GM23338 (cell line): ENCODE measurements at regions not wholly inside any gene's neighbourhood (a gene's known extent, or its start where the extent isn't known, plus 50 kb on each side); places are given as distances from the start of the nearest gene placed in this dataset.

Source experiments
- ATAC-seq: fragments of 200-7000 bp; cut with Tn5 transposase; 3 replicates; pipeline ENCODE4 v1.9.1; 2020
- DNase-seq: peaks from one replicate; pipeline ENCODE4 v3.0.0-alpha.2; 2015; ENCODE audit warnings: low spot score
- H2AFZ ChIP-seq: fragments of 200-600 bp; sonication (generic); 2 replicates; pipeline ENCODE4 v1.8.0; 2016; ENCODE audit warnings: antibody characterized with exemption, mild to moderate bottlenecking, moderate library complexity
- H3F3A ChIP-seq: fragments of 200-600 bp; sonication (generic); replicated peaks from 2 replicates; pipeline ENCODE4 v1.8.0; 2017; ENCODE audit warnings: antibody characterized with exemption, mixed run types, low read depth
- H3K27ac ChIP-seq: fragments of 200-600 bp; sonication (generic); 2 replicates; pipeline ENCODE4 v1.6.1; 2016; ENCODE audit warnings: low read depth
- H3K27me3 ChIP-seq: fragments of 200-600 bp; sonication (generic); 2 replicates; pipeline ENCODE4 v1.8.0; 2016; ENCODE audit warnings: mild to moderate bottlenecking, mixed run types, moderate library complexity; ENCODE audit not compliant: insufficient read depth
- H3K36me3 ChIP-seq: fragments of 200-600 bp; sonication (generic); 2 replicates; pipeline ENCODE4 v1.8.0; 2016; ENCODE audit warnings: mild to moderate bottlenecking; ENCODE audit not compliant: insufficient read depth
- H3K4me1 ChIP-seq: fragments of 200-600 bp; sonication (generic); 2 replicates; pipeline ENCODE4 v1.8.0; 2016; ENCODE audit warnings: mild to moderate bottlenecking, moderate library complexity; ENCODE audit not compliant: insufficient read depth
- H3K4me2 ChIP-seq: fragments of 200-600 bp; sonication (generic); 2 replicates; pipeline ENCODE4 v1.7.1; 2017; ENCODE audit warnings: mixed run types
- H3K4me3 ChIP-seq: fragments of 200-600 bp; sonication (generic); 2 replicates; pipeline ENCODE4 v1.6.1; 2016; ENCODE audit warnings: mixed run types
- H3K79me2 ChIP-seq: fragments of 200-600 bp; sonication (generic); replicated peaks from 2 replicates; pipeline ENCODE4 v1.8.0; 2017; ENCODE audit warnings: mild to moderate bottlenecking; ENCODE audit not compliant: insufficient read depth
- H3K9me2 ChIP-seq: fragments of 200-600 bp; sonication (generic); 2 replicates; pipeline ENCODE4 v1.8.0; 2017; ENCODE audit not compliant: insufficient read depth
- H4K20me1 ChIP-seq: fragments of 200-600 bp; sonication (generic); replicated peaks from 2 replicates; pipeline ENCODE4 v1.8.0; 2017; ENCODE audit warnings: mild to moderate bottlenecking; ENCODE audit not compliant: insufficient read depth
- H3K27ac Mint-ChIP-seq: 2 replicates; pipeline ENCODE4 v1.8.0; 2020; ENCODE audit warnings: inconsistent platforms, mild to moderate bottlenecking, moderate library complexity, mixed read lengths
- H3K27me3 Mint-ChIP-seq: 3 replicates; pipeline ENCODE4 v1.8.0; 2022; ENCODE audit warnings: low read depth, mild to moderate bottlenecking, moderate library complexity, mixed read lengths, inconsistent platforms; ENCODE audit not compliant: insufficient read depth, poor library complexity
- H3K36me3 Mint-ChIP-seq: 3 replicates; pipeline ENCODE4 v1.8.0; 2021; ENCODE audit warnings: low read depth, mild to moderate bottlenecking, inconsistent platforms, moderate library complexity, mixed read lengths
- H3K4me1 Mint-ChIP-seq: 3 replicates; pipeline ENCODE4 v1.8.0; 2020; ENCODE audit warnings: mild to moderate bottlenecking, inconsistent platforms, mixed read lengths
- H3K4me3 Mint-ChIP-seq: 3 replicates; pipeline ENCODE4 v1.8.0; 2021; ENCODE audit warnings: moderate library complexity, mild to moderate bottlenecking, inconsistent platforms, mixed read lengths
- H3K9me3 Mint-ChIP-seq: 3 replicates; pipeline ENCODE4 v1.8.0; 2020; ENCODE audit warnings: moderate library complexity, mild to moderate bottlenecking, inconsistent platforms, mixed read lengths
- CREB1 ChIP-seq: fragments of 250-450 bp; sonication (Bioruptor Pico); IDR thresholded peaks from 2 replicates; pipeline ENCODE4 v1.5.0; 2020; ENCODE audit warnings: low read depth, mild to moderate bottlenecking, moderate library complexity
- EZH2 ChIP-seq: fragments of 200-600 bp; sonication (generic); IDR thresholded peaks from one replicate; pipeline ENCODE4 v1.8.0; 2017; ENCODE audit warnings: antibody characterized with exemption, mild to moderate bottlenecking, low read depth; ENCODE audit not compliant: unreplicated experiment
- EZH2phosphoT487 ChIP-seq: fragments of 200-600 bp; sonication (generic); IDR thresholded peaks from one replicate; pipeline ENCODE4 v1.8.1; 2018; ENCODE audit warnings: antibody characterized with exemption; ENCODE audit not compliant: unreplicated experiment
- JUNB ChIP-seq: IDR thresholded peaks from one replicate; pipeline ENCODE4 v1.6.1; 2016; ENCODE audit warnings: antibody characterized with exemption; ENCODE audit not compliant: unreplicated experiment
- NANOG ChIP-seq: IDR thresholded peaks from 2 replicates; pipeline ENCODE4 v1.6.1; 2016; ENCODE audit warnings: antibody characterized with exemption, borderline replicate concordance
- STAT1 ChIP-seq: IDR thresholded peaks from one replicate; pipeline ENCODE4 v1.6.1; 2016; ENCODE audit warnings: antibody characterized with exemption; ENCODE audit not compliant: unreplicated experiment
- ZNF114 ChIP-seq: fragments of 250-450 bp; sonication (Bioruptor Pico); IDR thresholded peaks from 2 replicates; pipeline ENCODE4 v1.5.0; 2020; ENCODE audit warnings: mild to moderate bottlenecking, moderate library complexity
- TF ChIP-seq, protein P1 (sequence below): fragments of 250-450 bp; sonication (Bioruptor Pico); IDR thresholded peaks from 2 replicates; pipeline ENCODE4 v1.5.0; 2020; ENCODE audit warnings: mild to moderate bottlenecking, moderate library complexity

GRCh38 chr9:129365196-129365595 is 187.1 kb upstream of the IER5L start (continued):
- TF ChIP-seq, protein P1, sequence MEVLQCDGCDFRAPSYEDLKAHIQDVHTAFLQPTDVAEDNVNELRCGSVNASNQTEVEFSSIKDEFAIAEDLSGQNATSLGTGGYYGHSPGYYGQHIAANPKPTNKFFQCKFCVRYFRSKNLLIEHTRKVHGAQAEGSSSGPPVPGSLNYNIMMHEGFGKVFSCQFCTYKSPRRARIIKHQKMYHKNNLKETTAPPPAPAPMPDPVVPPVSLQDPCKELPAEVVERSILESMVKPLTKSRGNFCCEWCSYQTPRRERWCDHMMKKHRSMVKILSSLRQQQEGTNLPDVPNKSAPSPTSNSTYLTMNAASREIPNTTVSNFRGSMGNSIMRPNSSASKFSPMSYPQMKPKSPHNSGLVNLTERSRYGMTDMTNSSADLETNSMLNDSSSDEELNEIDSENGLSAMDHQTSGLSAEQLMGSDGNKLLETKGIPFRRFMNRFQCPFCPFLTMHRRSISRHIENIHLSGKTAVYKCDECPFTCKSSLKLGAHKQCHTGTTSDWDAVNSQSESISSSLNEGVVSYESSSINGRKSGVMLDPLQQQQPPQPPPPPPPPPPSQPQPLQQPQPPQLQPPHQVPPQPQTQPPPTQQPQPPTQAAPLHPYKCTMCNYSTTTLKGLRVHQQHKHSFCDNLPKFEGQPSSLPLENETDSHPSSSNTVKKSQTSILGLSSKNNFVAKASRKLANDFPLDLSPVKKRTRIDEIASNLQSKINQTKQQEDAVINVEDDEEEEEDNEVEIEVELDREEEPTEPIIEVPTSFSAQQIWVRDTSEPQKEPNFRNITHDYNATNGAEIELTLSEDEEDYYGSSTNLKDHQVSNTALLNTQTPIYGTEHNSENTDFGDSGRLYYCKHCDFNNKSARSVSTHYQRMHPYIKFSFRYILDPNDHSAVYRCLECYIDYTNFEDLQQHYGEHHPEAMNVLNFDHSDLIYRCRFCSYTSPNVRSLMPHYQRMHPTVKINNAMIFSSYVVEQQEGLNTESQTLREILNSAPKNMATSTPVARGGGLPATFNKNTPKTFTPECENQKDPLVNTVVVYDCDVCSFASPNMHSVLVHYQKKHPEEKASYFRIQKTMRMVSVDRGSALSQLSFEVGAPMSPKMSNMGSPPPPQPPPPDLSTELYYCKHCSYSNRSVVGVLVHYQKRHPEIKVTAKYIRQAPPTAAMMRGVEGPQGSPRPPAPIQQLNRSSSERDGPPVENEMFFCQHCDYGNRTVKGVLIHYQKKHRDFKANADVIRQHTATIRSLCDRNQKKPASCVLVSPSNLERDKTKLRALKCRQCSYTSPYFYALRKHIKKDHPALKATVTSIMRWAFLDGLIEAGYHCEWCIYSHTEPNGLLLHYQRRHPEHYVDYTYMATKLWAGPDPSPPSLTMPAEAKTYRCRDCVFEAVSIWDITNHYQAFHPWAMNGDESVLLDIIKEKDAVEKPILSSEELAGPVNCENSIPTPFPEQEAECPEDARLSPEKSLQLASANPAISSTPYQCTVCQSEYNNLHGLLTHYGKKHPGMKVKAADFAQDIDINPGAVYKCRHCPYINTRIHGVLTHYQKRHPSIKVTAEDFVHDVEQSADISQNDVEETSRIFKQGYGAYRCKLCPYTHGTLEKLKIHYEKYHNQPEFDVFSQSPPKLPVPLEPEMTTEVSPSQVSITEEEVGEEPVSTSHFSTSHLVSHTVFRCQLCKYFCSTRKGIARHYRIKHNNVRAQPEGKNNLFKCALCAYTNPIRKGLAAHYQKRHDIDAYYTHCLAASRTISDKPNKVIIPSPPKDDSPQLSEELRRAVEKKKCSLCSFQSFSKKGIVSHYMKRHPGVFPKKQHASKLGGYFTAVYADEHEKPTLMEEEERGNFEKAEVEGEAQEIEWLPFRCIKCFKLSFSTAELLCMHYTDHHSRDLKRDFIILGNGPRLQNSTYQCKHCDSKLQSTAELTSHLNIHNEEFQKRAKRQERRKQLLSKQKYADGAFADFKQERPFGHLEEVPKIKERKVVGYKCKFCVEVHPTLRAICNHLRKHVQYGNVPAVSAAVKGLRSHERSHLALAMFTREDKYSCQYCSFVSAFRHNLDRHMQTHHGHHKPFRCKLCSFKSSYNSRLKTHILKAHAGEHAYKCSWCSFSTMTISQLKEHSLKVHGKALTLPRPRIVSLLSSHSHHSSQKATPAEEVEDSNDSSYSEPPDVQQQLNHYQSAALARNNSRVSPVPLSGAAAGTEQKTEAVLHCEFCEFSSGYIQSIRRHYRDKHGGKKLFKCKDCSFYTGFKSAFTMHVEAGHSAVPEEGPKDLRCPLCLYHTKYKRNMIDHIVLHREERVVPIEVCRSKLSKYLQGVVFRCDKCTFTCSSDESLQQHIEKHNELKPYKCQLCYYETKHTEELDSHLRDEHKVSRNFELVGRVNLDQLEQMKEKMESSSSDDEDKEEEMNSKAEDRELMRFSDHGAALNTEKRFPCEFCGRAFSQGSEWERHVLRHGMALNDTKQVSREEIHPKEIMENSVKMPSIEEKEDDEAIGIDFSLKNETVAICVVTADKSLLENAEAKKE (CRISPR knock-in tag): no peak
- TF ChIP-seq ZNF114 (CRISPR knock-in tag) (no peak), CREB1 (CRISPR knock-in tag) (no peak)

DNA sequence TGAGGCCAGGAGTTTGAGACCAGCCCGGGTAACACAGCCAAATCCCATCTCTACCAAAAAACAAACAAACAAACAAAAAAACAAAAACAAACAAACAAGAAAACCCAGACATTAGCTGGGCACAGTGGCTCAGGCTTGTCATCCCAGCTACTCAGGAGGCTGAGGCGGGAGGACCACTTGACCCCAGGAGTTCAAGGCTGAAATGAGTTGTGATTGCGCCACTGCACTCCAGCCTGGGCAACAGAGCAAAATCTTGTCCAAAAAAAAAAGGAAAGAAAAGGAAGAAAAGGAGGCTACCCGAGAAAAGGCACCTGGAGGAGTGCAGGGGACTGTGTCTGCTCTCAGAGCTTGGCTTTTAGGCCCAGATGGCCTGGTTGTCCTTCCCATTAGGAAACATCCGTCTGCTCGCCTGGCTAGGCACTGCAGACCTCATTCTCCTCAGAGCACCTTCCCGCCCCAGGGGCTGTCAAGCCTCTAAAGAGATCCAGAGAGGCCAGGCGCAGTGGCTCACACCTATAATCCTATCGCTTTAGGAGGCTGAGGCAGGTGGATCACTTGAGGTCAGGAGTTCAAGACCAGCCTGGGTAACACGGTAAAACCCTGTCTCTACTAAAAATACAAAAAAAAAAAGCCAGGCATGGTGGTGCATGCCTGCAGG is 185.3 kb upstream of the IER5L start:
- no peaks in the 10 kb centered on the region for H3K9me2 ChIP-seq
- Mint-ChIP-seq H3K4me3 (no peak overlapping the region), H3K27me3 (peaks cover 13% of the 10 kb centered on the region), H3K9me3 (no peaks in the 10 kb centered on the region), H3K4me1 (peaks cover 19% of the 10 kb centered on the region), H3K27ac (no peak overlapping the region), H3K36me3 (no peaks in the 10 kb centered on the region)
- H3K4me2 ChIP-seq: no peak overlapping the region
- no peaks in the 10 kb centered on the region for H3K36me3 ChIP-seq
- H3K4me3 ChIP-seq: no peak overlapping the region
- no peak for DNase-seq
- no peaks in the 10 kb centered on the region for H4K20me1 ChIP-seq
- no peak overlapping the region for H3K27ac ChIP-seq
- ATAC-seq: no peak
- H3F3A ChIP-seq: 0 out of 2 replicates have a peak, but pooled peaks cover 4% of the 10 kb centered on the region
- no peaks in the 10 kb centered on the region for H3K79me2 ChIP-seq
- no peak overlapping the region for H2AFZ ChIP-seq
- H3K4me1 ChIP-seq: no peaks in the 10 kb centered on the region
- H3K27me3 ChIP-seq: no peaks in the 10 kb centered on the region
- TF ChIP-seq, protein P1 (CRISPR knock-in tag): no peak
- TF ChIP-seq NANOG (no peak), JUNB (no peak), EZH2phosphoT487 (no peak), STAT1 (no peak), EZH2 (no peak)
